M059J (cell line): ENCODE measurements at regions not wholly inside any gene's neighbourhood (a gene's known extent, or its start where the extent isn't known, plus 50 kb on each side); places are given as distances from the start of the nearest gene placed in this dataset.
A peak's percentile ranks its signal among the peaks of the same experiment; 100 is the strongest.
"Not testable (repeated sequence)": the region's sequence is repeated elsewhere in the genome, so short reads cannot be mapped to it uniquely, and the experiment has no call there.

Source experiments
- DNase-seq: peaks from one replicate; pipeline ENCODE4 v3.0.0-alpha.2; 2012; ENCODE audit warnings: low read depth

- DNase-seq = no peak
These were observed 129.2 kb upstream of the UNC5B start for GRCh38 chr10:71082960-71083715.

GRCh38 chr10:71083716-71083975, 128.7 kb upstream of the UNC5B start:
- DNase-seq = no peak

GRCh38 chr10:71084061-71084817, 128.1 kb upstream of the UNC5B start:
- DNase-seq = no peak

- DNase-seq = no peak
These were observed 127.6 kb upstream of the UNC5B start for GRCh38 chr10:71084818-71085126.

- no peak for DNase-seq
These were observed 126.5 kb upstream of the UNC5B start for GRCh38 chr10:71085689-71086438.

GRCh38 chr10:71086439-71087080, 125.8 kb upstream of the UNC5B start:
- DNase-seq = no peak

GRCh38 chr10:71087622-71088021, 124.7 kb upstream of the UNC5B start:
- no peak for DNase-seq

- peak; percentile 26 for DNase-seq
These were observed 124.3 kb upstream of the UNC5B start for GRCh38 chr10:71088054-71088453.

GRCh38 chr10:71088578-71088977, 123.8 kb upstream of the UNC5B start:
- not testable (repeated sequence) for DNase-seq

- DNase-seq = no peak
These were observed 123.2 kb upstream of the UNC5B start for GRCh38 chr10:71089162-71089561.

GRCh38 chr10:71090330-71090729, 122.0 kb upstream of the UNC5B start:
- no peak for DNase-seq

- no peak for DNase-seq
These were observed 121.6 kb upstream of the UNC5B start for GRCh38 chr10:71090801-71091200.

GRCh38 chr10:71092812-71093401, 119.5 kb upstream of the UNC5B start:
- no peak for DNase-seq

GRCh38 chr10:71093531-71093930, 118.8 kb upstream of the UNC5B start:
- DNase-seq = no peak

GRCh38 chr10:71094712-71095390, 117.5 kb upstream of the UNC5B start:
- peak; percentile 10 for DNase-seq

GRCh38 chr10:71099731-71100361, 112.5 kb upstream of the UNC5B start:
- DNase-seq = no peak

- no peak for DNase-seq
These were observed 108.4 kb upstream of the UNC5B start for GRCh38 chr10:71103961-71104360.

- not testable (repeated sequence) for DNase-seq
These were observed 106.2 kb upstream of the UNC5B start for GRCh38 chr10:71106151-71106550.

- DNase-seq = not testable (repeated sequence)
These were observed 105.3 kb upstream of the UNC5B start for GRCh38 chr10:71107117-71107516.

GRCh38 chr10:71108042-71108441, 104.3 kb upstream of the UNC5B start:
- not testable (repeated sequence) for DNase-seq
